Stimulated activated naive CD8-positive, alpha-beta T cell treated with anti-CD3 and anti-CD28 coated beads, Interleukin-15, Interleukin-2, amounts not matched to agents 100 ng/mL and 50 ng/mL, for 24 hours (primary cell): ENCODE measurements at regions not wholly inside any gene's neighbourhood (a gene's known extent, or its start where the extent isn't known, plus 50 kb on each side); places are given as distances from the start of the nearest gene placed in this dataset.

ENCODE experiments used
- H3K27ac Mint-ChIP-seq: one replicate; pipeline ENCODE4 v1.8.0; 2021; ENCODE audit warnings: mild to moderate bottlenecking, mixed read lengths
- H3K27me3 Mint-ChIP-seq: one replicate; pipeline ENCODE4 v1.8.0; 2021; ENCODE audit warnings: mixed read lengths
- H3K36me3 Mint-ChIP-seq: one replicate; pipeline ENCODE4 v1.8.0; 2021; ENCODE audit warnings: low read depth, mixed read lengths
- H3K4me1 Mint-ChIP-seq: one replicate; pipeline ENCODE4 v1.8.0; 2021; ENCODE audit warnings: low read depth, mixed read lengths
- H3K4me3 Mint-ChIP-seq: one replicate; pipeline ENCODE4 v1.8.0; 2021; ENCODE audit warnings: mild to moderate bottlenecking, mixed read lengths
- H3K9me3 Mint-ChIP-seq: one replicate; pipeline ENCODE4 v1.8.0; 2021; ENCODE audit warnings: mixed read lengths

DNA sequence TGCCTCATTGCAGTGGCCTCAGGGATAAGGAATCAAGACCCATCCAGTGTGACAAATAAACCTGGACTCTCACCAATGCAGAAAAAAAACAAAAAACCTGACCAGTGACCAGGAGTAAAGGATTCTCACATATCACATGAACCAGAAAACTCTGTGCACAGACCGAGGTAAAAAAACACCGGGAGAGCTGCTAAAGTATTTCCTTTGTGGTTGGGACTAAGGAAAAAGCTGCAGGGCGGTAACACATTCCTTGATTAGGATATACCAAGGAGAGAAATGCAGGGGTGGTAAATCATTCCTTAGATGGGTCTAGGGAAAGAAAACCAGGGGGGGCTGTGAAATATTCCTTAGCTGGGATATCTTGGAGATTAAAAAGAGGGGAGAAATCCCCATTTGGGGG lies 64.8 kb upstream of the ZNF85 start:
- no peak overlapping the region for H3K27ac Mint-ChIP-seq
- H3K9me3 Mint-ChIP-seq: peaks cover 47% of the 10 kb centered on the region
- no peak overlapping the region for H3K4me3 Mint-ChIP-seq
- no peaks in the 10 kb centered on the region for H3K27me3 Mint-ChIP-seq
- peaks cover 11% of the 10 kb centered on the region for H3K36me3 Mint-ChIP-seq
- no peaks in the 10 kb centered on the region for H3K4me1 Mint-ChIP-seq

GRCh38 chr19:20858861-20859260 lies 64.2 kb upstream of the ZNF85 start:
- no peak overlapping the region for H3K27ac Mint-ChIP-seq
- H3K36me3 Mint-ChIP-seq: peaks cover 7% of the 10 kb centered on the region
- no peaks in the 10 kb centered on the region for H3K4me1 Mint-ChIP-seq
- no peak overlapping the region for H3K4me3 Mint-ChIP-seq
- no peaks in the 10 kb centered on the region for H3K27me3 Mint-ChIP-seq
- peaks cover 42% of the 10 kb centered on the region for H3K9me3 Mint-ChIP-seq

- Mint-ChIP-seq H3K4me3 (no peak overlapping the region), H3K4me1 (no peaks in the 10 kb centered on the region), H3K27me3 (no peaks in the 10 kb centered on the region), H3K9me3 (peaks cover 44% of the 10 kb centered on the region), H3K27ac (no peak overlapping the region), H3K36me3 (peaks cover 7% of the 10 kb centered on the region)
These were observed 62.7 kb upstream of the ZNF85 start for GRCh38 chr19:20860339-20860738.

- H3K36me3 Mint-ChIP-seq: peaks cover 11% of the 10 kb centered on the region
- no peak overlapping the region for H3K27ac Mint-ChIP-seq
- peaks cover 51% of the 10 kb centered on the region for H3K9me3 Mint-ChIP-seq
- no peaks in the 10 kb centered on the region for H3K27me3 Mint-ChIP-seq
- no peak overlapping the region for H3K4me3 Mint-ChIP-seq
- H3K4me1 Mint-ChIP-seq: no peaks in the 10 kb centered on the region
These were observed 59.9 kb upstream of the ZNF85 start for GRCh38 chr19:20863176-20863575.
